Spleen (tissue), 7 donors: ENCODE measurements at regions not wholly inside any gene's neighbourhood (a gene's known extent, or its start where the extent isn't known, plus 50 kb on each side); places are given as distances from the start of the nearest gene placed in this dataset.

Experiments
- POLR2A ChIP-seq, 3 donors: fragments of 450-650 bp; IDR thresholded peaks; one replicate each; pipeline ENCODE4 v1.5.1; 2017; ENCODE audit warnings: antibody characterized with exemption in 3 of 3, mild to moderate bottlenecking in 1 of 3
- TF ChIP-seq, protein P1 (sequence below), 11 experiments: fragments of 200-600 bp in 7 of 11; fragments of 450-650 bp in 4 of 11; sonication (generic) in 4 of 11; IDR thresholded peaks in 8 of 11; conservative IDR thresholded peaks in 3 of 11; 1 replicate in 7 of 11; 2 replicates in 4 of 11; pipeline versions ENCODE4 v1.4.0 to v1.8.0; 2016 to 2021; ENCODE audit warnings: antibody characterized with exemption in 11 of 11, inconsistent platforms in 4 of 11, mild to moderate bottlenecking in 1 of 11
- donor health status: DM: no; HTN: no; CAD: no; lungs with moderate emphysema.
- donor health status: DM: no; HTN: no; CAD: no.
- donor health status: DM: no; HTN: no; CAD: no.

DNA sequence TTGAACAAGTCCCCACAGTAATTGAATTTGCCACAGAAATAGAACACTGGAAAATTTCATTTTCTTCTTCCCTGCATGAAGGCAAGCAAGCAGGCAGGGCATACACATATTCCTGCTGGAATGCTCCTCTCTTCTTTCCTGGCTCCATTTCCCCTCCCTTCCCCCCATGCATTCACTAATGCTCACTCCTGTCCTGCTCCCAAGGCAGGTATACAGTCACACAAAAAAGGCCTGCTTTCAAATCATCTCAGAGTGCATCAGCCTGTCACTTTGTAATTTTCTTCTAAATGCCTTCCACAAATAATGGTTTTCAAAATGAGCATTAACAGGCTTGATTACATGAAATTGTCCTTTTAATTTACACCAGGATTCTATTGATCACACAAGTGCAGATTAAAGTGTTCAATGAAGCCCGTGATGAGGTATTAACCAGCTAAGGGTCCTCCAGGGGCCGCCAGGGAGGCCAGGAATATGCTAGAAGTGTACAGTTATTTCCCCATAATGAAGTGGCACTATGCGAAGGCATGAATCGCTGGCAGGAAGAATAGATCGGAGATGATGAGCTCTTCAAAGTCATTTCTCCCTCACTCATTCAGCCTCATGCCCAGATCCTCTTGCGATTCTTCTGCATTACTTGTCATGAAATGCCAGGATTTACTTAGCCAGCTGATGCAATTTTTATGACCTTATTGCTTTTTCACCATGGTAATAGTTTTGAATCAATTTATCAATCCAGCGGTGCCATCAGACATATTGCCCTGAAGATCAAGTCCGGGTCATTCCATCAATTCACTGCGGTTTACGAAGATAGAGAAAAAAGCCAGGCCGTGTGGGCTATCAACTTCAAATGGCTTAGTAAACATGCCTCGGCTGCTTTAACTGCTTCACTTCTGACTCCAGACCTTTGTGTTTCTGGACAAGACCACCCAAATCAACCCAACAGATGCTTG lies 243.5 kb downstream of the GPAT3 start:
- TF ChIP-seq, protein P1, sequence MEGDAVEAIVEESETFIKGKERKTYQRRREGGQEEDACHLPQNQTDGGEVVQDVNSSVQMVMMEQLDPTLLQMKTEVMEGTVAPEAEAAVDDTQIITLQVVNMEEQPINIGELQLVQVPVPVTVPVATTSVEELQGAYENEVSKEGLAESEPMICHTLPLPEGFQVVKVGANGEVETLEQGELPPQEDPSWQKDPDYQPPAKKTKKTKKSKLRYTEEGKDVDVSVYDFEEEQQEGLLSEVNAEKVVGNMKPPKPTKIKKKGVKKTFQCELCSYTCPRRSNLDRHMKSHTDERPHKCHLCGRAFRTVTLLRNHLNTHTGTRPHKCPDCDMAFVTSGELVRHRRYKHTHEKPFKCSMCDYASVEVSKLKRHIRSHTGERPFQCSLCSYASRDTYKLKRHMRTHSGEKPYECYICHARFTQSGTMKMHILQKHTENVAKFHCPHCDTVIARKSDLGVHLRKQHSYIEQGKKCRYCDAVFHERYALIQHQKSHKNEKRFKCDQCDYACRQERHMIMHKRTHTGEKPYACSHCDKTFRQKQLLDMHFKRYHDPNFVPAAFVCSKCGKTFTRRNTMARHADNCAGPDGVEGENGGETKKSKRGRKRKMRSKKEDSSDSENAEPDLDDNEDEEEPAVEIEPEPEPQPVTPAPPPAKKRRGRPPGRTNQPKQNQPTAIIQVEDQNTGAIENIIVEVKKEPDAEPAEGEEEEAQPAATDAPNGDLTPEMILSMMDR (IDR thresholded peaks at IDR 0.05 in 8 of 11, conservative IDR thresholded peaks at IDR 0.05 in 3 of 11): no peak
- no peak for TF ChIP-seq POLR2A (IDR thresholded peaks at IDR 0.05)
